ENCODE measurements at regions not wholly inside any gene's neighbourhood (a gene's known extent, or its start where the extent isn't known, plus 50 kb on each side); places are given as distances from the start of the nearest gene placed in this dataset.
"Not testable (repeated sequence)": the region's sequence is repeated elsewhere in the genome, so short reads cannot be mapped to it uniquely, and the experiment has no call there.

GRCh38 chr5:62044989-62045388, 261.0 kb upstream of the KIF2A start:
- no peak for DNase-seq

- no peak for DNase-seq
Measured at GRCh38 chr5:62046191-62046590, 259.8 kb upstream of the KIF2A start.

DNA sequence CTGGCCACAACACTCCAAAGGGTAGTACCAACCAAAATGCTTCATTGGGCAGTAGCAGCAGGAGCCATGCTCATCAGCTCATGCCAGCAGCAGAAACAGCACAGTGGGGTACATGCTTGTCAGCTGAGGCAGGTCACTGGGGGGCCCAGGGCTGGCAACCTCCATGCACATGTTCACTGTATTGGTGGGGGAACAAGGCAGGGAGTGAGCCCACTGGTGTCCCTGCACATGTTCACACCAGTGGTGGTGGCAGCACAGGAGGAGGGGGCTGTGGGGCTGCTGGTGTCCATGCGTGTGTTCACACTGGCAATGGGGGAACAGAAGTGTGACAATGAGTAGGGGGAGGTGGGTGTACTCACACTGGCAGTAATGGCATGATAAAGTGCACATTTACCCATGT, 254.3 kb upstream of the KIF2A start:
- DNase-seq = no peak

- no peak for DNase-seq
Measured at GRCh38 chr5:62059960-62060359, 246.0 kb upstream of the KIF2A start.

DNA sequence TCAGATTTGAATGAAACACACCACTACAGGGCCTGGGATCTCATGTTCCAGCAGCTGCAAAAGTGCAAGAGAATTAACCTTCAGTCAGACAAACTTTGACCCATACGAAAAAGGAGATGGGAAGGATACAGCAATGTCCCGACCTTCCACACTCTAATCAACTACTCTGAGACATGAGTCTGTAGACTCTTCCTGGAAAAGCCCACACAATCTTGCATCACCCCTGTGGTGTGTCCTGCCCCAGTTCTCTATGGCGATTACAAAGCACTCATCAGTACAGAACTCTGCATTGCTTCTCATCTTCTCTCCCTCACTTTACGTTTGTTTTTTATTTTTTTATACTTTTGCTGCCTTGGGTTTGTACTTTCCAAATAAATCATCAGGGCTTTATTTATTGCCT, 241.0 kb upstream of the KIF2A start:
- no peak for DNase-seq

DNA sequence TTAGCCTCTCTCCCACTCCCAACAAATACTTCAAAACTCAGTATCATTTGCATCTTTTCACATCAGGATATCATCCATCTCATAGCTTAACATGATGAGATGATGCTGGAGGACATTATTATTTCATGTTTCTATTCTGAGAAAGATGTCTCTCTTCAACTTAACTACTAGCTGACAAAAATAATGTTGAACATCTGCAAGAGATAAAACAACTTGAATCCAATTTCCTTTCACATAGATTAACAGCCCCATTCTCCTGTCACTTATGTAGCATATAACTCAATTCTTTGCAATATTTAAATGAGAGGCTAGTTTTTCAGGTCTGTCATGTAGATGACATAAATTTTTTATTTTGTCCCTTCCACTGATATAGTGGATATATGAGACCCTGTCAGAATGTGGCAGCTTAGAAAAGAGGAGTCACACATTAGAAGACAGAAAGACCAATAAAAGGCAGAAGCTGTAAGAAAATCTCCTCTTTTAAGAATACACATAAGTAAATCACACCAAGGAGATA, 239.2 kb upstream of the KIF2A start:
- DNase-seq = no peak

DNA sequence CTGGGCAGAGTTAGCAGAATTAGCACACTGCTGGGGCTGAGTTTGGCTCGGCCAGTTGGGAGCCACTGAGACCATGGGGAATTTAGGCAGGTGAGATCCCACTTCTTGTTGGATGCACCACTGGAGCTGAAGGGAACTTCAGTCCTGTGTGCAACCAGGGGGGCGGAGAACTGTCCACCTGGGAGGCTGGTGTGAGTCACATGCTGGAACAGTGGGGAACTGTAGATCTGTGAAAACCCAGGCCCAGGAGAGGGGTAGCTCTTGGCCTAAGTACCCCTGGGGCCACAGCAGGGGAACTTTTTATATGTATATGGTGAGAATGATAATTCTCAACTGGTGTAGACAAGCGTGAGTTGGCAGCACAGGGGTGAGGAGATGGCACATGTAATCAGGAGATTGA, 237.5 kb upstream of the KIF2A start:
- DNase-seq = no peak

GRCh38 chr5:62077387-62077786, 228.6 kb upstream of the KIF2A start:
- no peak for DNase-seq

DNA sequence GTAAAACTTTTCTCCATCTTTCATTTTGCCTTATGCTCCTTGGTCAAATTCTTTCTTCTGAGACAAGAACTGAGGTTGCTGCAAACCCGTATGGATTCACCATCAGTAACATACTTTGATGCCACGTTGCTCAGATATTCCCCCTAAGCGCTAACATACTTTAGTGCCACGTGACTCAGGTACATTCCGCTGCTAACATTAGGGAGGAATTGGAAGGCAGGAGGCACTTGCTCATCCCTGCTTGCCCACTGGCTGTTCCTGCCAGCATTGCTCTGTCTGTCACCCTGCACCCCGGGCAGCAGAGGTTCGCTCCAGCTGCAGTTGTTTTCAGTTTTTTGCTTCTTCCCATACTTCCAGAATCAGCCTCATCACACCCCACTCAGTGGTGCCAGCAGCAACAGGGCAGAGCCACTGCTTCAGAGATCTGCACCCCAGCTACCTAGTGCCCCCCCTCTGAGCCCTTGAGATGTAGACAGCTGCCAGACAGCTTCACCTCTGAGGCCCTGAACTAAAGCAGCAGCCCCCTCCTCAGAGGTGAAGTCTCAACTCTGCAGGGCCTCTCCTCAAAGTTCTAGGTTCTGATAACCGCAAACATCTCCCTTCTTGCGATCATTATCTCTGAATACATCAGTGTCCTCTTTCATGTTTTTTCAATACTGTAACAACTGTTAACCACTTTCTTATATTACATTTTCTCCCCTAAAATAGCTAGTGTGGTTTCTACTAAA, 228.0 kb upstream of the KIF2A start:
- no peak for DNase-seq

DNA sequence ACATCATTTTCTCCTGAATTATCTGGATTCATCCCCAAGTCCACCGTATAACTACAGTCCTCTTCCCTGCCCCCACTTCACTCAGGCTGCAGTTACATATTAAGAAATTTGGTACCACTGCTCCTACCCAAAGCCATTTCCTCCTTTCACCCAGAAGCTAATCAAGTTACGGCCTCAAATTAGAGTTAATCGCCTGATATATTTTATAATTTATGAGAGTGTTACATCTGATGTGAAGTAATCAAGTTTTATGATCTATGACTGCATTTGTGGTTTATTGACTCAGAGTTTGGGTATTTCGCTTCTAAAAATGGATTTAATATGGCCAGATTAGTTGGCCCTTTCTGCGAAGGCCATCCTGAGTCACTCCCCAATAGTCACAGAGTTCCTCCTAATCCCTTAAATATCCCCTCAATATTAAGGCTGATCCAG, 223.6 kb upstream of the KIF2A start:
- no peak for DNase-seq

DNA sequence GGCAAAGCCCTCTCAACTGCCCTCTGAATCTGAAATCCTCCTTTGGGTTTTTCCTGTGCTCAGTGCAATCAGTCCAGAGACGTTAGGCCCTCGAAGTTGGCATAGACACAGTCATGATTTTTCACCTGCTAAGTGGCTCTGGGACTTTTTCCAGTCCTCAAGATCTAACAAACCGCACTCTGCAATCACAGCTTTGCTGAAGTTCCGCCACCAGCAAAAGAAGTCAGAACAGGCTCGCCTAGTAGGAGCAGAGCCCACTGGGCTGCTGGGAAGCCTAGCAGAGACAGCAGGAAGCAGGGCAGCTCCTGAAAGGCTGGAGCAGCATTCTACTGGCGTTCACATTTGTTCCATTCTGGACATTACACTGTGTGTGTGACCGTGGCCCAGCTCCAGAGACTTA, 222.8 kb upstream of the KIF2A start:
- DNase-seq = no peak

DNA sequence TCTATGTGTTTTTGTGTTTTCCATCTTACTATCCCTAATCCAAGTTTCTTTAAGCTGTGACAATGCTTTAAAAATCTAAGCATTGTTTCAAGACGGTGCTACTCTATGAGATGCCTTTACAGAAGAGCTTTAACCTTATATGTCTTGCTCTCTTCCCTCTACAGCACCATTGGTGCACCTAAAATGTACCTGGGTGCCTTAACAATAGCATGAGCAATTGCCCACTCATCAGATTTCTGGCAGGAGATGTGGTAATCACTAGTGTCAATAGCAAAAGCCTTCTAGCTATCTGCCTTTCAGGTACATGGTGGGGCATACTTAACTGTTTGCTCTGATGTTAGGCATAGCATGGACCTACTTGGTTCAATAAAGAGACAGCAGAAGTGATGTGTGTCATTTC, 222.3 kb upstream of the KIF2A start:
- DNase-seq = no peak

DNA sequence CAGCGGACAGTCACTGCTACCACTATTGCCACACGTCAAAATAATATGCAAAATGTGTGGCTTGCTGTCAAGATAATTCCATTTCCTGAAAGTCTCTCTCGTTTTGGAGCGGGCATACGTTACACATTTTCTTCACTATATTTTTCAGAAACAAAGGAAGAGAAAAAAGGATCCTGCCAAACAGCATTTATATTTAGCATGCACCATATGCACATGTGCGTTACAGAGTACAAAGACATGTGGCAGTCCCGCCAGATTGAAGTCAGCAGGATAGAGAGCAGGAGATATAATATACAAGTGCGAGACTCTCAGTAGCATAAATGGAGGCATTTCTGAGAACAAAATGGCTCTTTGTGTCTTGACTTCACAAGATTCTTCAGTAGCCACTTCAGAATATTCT, 221.6 kb upstream of the KIF2A start:
- no peak for DNase-seq

DNA sequence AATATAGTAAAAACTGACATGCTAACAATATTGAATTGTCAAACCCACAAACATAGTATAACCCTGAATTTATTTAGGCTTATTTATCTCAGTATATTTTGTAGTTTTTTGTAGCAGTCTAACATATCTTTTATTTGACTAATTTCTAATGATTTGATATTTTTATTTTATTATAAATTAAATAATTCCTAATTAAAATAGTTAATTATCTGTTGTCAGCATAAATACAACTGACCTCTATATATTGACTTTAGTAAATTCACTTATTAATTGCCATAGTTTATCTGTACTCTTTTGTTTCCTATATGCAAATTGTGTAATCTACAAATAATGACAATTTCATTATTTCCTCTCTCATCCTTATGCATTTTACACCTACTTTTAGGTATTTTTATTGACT, 215.1 kb upstream of the KIF2A start:
- DNase-seq = no peak

DNA sequence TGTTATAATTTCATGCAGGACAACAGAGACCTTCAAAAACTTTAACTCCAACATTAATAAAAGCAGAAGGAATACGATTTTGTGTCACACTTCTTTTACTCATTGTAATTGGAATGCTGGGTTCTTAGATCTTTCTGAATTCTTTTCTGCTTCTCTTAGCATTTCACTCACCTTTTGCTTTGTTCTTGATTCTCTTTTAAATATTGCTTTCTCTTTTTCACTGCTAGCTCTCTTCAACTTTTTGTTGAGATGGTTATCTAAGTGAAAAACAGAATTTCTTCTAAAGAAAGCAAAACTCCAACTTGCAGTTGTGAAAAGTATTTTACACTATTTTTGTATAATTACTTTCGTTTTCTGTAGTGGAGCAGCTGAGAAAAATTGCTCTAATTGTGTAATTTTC, 212.6 kb upstream of the KIF2A start:
- no peak for DNase-seq

DNA sequence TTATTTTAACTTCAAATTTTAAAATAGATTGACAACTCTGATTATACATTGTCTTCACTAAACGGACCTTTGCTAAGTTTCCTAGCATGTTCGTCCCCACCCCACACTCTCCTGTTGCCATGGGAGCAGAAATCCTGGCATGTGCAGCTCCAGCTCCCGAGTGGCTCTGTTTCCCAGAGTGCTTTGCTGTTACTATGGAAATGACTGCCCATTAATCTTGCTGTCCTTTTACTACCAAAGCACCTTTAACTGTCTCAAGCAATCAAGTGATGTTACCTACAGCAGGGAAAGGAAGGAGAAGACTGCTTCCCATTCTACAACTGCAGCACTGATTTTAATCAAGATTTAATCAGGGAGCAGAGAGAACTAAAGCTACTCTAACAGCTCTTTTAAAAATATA, 212.0 kb upstream of the KIF2A start:
- peak; percentile 83 for DNase-seq

DNA sequence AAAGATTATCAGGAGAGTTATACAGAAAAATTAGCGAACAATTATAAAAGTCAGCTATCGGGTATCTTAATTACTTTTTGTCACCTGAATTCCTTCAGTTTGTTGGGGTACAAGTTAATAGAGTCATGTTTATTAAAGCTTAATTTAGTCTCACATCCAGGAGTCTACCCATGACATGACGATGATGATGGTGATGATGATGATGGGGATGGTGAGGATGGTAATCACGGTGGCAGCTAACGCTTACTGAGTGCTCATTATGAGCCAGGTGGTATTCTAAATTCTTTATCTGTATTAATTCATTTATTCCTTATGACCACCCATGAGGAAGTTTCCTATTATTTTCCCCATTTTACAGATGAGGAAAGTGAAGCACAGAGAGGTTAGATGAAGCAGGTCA, 208.6 kb upstream of the KIF2A start:
- no peak for DNase-seq

- no peak for DNase-seq
Measured at GRCh38 chr5:62100201-62100600, 205.8 kb upstream of the KIF2A start.

DNA sequence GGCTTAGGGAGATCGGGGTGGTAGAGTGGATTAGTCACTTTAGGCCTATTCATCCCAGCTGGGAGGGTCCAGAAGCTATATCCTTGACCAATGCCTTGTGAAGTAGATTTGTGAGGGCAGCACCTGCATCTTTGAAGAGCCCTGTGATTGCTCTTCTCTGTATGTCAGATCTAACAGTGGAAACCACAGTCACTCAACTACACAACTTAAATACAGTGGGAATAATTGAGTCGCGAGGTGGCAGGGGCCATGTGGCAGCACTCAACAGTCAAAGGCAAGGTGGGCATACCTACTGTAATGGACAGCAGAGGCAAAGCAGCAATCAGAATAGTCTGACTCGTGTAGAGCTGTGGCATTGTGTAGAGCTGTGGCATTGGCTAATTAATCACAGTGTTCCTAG, 202.1 kb upstream of the KIF2A start:
- DNase-seq = not testable (repeated sequence)

GRCh38 chr5:62111428-62111827, 194.6 kb upstream of the KIF2A start:
- no peak for DNase-seq

GRCh38 chr5:62112689-62113228, 193.2 kb upstream of the KIF2A start:
- no peak for DNase-seq

- no peak for DNase-seq
Measured at GRCh38 chr5:62115014-62115413, 191.0 kb upstream of the KIF2A start.

DNA sequence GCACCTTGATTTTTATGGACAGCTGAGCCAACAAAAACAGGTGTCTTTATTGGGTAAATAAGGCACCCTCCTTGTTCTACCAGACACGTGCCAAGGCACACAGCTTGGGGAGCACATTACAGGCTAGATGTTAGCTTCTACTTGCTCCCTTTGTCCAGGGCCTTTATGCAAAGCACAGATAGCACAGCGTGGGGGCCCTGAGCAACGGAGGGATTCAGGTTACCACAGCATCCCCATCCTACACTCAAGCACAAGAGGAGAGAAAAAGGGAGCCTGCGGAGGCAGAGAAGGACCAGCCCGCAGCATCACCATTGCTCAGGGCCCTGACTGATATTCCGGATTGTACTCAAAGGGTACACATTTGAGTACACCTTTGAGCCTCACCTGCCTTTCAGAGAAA, 181.7 kb upstream of the KIF2A start:
- DNase-seq = peak; percentile 91

DNA sequence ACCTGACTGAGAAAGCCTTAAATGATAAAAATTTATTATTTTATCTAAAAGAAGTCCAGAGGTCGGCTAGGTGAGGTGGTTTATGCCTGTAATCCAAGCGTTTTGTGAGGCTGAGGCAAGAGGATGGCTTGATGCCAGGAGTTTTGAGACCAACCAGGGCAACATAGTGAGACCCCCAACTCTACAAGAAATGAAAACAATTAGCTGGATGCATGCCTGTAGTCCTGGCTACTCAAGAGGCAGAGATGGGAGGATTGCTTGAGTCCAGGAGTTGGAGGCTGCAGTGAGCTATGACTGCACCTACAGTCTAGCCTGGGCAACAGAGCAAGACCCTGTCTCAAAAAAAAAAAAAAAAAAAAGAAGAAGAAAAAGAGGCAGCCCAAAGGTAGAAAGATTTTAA, 179.9 kb upstream of the KIF2A start:
- DNase-seq = no peak
